Gastrocnemius medialis (tissue), 4 donors: ENCODE measurements at regions not wholly inside any gene's neighbourhood (a gene's known extent, or its start where the extent isn't known, plus 50 kb on each side); places are given as distances from the start of the nearest gene placed in this dataset.

Source experiments
- POLR2A ChIP-seq, 2 donors: fragments of 450-650 bp; IDR thresholded peaks; one replicate each; pipeline ENCODE4 v1.6.1; 2017; ENCODE audit warnings: antibody characterized with exemption in 2 of 2, mild to moderate bottlenecking in 2 of 2, moderate library complexity in 2 of 2
- TF ChIP-seq, protein P1 (sequence below), 5 experiments: fragments of 450-650 bp in 3 of 5; fragments of 200-600 bp in 2 of 5; sonication (generic) in 2 of 5; IDR thresholded peaks in 4 of 5; conservative IDR thresholded peaks in 1 of 5; 1 replicate in 4 of 5; 2 replicates in 1 of 5; pipeline ENCODE4 v1.5.1; 2016 to 2019; ENCODE audit warnings: antibody characterized with exemption in 5 of 5, mild to moderate bottlenecking in 3 of 5, moderate library complexity in 3 of 5

GRCh38 chr14:89565607-89566006 lies 148.6 kb upstream of the FOXN3 start:
- TF ChIP-seq, protein P1, sequence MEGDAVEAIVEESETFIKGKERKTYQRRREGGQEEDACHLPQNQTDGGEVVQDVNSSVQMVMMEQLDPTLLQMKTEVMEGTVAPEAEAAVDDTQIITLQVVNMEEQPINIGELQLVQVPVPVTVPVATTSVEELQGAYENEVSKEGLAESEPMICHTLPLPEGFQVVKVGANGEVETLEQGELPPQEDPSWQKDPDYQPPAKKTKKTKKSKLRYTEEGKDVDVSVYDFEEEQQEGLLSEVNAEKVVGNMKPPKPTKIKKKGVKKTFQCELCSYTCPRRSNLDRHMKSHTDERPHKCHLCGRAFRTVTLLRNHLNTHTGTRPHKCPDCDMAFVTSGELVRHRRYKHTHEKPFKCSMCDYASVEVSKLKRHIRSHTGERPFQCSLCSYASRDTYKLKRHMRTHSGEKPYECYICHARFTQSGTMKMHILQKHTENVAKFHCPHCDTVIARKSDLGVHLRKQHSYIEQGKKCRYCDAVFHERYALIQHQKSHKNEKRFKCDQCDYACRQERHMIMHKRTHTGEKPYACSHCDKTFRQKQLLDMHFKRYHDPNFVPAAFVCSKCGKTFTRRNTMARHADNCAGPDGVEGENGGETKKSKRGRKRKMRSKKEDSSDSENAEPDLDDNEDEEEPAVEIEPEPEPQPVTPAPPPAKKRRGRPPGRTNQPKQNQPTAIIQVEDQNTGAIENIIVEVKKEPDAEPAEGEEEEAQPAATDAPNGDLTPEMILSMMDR (IDR thresholded peaks at IDR 0.05 in 4 of 5, conservative IDR thresholded peaks at IDR 0.05 in 1 of 5), result no peak
- no peak for TF ChIP-seq POLR2A (IDR thresholded peaks at IDR 0.05)
